Smooth muscle cell of the brain vasculature (primary cell): ENCODE measurements at regions not wholly inside any gene's neighbourhood (a gene's known extent, or its start where the extent isn't known, plus 50 kb on each side); places are given as distances from the start of the nearest gene placed in this dataset.

Experiments used
- DNase-seq: peaks from one replicate; pipeline ENCODE4 v3.0.0-alpha.2; 2012; ENCODE audit warnings: low read depth, low spot score

DNA sequence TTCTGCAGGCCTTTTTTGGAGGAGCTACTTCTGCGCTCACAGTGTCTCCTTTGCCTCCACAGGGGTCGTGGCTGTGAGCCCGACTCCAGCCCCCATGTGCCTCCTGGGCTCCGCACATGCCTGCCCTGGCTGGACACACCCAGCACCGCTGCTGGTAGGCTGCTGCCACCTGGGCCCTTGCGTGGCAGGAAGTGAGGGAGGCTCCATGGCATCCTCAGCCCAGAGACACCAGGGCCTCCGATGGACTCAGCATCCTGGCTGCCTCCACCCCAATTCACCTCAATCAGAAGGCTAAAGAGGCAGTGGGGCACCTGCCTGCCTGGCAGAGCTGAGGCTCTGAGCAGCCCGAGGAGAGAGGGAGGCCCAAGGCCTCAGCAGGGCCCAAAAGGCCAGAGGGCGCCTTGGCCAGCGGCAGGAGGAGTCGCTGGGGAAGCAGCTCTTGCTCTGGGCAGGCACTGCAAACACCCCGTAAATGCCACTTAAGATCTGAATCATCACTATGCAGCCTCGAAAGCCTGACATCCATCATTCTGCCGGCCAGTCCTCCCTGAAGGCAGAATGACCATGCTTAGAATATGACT, 68.3 kb upstream of the OTOS start:
- DNase-seq: no peak

- DNase-seq: no peak
These were observed 69.0 kb upstream of the OTOS start for GRCh38 chr2:240209493-240209892.

- DNase-seq: no peak
These were observed 69.9 kb upstream of the OTOS start for GRCh38 chr2:240210198-240210965.

DNA sequence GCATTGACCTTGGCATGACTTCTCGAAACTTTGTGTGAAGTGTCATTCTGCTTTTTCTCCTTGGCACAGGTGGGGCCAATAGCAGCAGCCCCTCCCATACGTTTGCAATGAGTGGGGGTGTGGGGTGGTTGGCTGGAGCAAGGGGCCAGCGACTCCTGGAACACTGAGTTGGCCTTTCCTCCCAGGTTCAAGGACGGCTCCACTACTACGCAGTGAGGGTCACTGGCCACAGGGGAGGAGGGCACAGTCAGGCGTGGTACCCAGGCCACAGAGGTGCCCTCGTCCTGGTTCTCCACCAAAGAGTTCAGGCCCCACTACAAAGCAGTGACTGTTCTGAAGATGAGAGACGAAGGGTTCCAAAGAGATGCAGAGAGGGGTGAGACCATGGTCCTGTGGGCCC, 70.6 kb upstream of the OTOS start:
- no peak for DNase-seq

- no peak for DNase-seq
These were observed 71.4 kb upstream of the OTOS start for GRCh38 chr2:240211598-240212424.

DNA sequence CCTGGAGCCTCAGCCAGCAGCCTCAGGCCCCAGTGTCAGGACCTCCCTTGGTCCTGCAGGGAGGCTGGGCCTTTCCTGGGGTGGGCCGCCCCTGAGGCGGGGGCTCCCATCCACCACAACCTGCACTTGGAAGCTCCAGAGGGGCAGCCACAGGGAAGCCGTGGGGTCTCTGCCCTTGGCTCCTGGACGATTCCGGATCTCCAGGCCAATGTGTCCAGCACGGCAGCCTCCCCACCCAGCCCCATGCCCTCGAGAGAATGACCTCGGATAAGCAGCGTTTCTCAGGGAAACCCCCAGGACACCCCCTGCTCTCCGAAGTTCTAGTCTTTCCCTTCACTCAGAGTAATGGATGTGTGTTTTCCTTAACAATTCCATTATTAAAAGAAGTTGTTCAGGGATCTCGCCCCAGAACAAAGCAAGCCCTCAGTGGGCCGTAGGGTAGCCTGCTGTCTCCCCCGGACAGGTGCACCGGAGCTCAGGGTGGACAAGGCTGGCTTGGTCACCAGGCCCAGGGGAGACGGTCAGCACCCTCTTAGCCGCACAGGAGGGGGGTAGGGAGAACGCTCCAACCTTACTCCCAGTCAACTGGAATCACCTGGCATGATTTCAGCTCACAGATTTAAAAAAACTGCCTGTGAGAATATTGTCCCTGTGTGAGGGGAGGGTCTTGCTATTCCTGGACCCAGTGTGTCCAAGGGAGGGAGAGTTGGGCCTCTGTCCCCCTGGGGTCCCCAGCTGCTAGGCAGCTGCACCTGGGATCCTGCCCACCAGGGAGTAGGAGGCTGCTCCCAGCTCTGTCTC, 72.2 kb upstream of the OTOS start:
- DNase-seq: no peak

DNA sequence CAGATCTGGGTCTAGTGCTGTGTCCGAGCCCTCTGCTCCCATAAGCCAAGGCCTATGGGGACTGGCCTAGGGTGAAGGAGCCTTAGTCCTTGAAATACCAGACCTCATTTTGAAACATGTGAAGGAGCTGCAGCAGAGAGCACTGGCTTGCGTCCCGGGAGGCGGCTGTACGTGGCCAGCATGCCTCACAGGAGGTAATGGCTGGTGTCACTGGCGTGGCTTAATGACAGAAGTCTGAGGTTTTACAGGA, 72.7 kb upstream of the OTOS start:
- no peak for DNase-seq

DNA sequence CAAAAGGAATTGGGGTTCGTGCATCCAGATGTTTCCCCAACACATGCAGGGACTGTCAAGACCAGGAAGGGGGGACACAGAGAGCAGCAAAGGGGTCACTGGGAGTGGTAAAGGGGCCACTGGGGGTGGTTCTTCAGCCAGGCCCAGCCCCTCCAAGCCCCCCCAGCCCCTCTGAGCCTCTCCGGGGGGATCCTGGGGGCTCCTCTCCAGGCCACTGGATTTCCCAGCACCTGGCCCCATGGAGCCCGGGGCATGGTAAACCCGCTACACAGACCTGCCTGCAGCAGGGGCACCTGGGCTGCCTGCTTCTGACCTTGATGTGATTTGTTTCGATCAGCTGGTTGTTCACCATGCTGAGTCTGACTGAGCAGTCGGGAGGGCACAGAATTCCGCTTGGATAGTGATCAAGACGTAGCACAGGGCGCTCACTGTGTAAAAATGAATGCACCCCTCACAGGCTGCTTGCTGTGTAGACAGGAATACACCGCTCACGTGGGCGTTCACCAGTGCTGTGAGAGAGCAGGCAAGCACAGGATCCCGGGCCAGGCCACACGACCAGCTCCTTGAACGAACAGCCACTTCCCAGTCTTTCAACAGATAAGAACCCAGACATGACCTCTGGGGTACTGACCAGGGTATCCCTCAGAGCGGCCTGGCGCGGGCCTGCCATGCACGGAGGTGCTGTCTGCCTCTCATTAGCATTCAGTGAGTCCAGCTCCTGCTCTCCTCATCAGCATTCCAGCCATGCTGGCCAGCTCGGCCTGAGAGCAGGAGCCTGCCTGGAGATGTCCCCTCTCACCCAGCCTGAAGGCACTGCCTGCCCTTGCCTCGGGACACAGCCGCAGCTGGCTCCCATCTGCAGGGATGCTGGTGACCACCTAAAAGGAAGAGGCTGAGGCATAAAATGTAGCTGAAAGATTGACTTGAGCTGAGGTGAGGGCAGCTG, 73.3 kb upstream of the OTOS start:
- no peak for DNase-seq

- no peak for DNase-seq
These were observed 74.6 kb upstream of the OTOS start for GRCh38 chr2:240214790-240215675.

DNA sequence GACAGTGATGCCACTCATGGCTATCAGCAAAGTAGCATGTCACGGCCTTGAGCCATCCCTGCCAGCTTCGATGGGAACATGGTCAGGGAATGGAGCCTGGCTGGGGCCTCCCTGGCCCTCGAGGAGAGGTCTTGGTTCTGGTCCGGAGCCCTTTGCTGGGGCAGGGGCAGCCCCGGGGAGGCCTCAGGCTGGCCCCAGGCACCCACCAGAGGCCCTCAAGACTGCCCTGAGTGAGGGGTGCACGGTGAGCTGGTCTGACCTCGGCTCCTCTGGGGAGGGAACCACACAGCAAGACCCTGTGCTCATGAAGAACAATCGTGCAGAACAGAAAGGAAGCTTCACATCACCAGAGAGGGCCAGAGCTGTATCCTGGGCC, 75.2 kb upstream of the OTOS start:
- DNase-seq: no peak

DNA sequence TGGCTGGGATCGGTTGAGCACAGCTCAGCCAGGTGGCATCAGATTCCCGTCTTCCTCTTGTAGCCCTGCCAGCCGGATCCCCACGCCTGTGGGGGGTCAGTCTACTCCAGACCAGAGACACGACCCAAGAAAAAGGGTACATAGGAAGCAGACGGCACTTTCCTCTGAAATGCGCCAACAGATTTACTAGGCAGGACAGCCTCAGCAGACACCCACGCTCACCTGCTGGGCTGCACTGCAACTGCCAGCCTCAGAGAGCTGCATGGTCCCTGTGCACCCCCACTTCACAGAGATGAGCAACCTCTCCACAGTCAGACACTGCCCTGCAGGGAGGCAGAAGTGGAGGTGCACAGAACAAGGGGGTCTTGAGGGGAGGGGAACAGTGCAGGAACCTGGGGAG, 75.7 kb upstream of the OTOS start:
- no peak for DNase-seq

DNA sequence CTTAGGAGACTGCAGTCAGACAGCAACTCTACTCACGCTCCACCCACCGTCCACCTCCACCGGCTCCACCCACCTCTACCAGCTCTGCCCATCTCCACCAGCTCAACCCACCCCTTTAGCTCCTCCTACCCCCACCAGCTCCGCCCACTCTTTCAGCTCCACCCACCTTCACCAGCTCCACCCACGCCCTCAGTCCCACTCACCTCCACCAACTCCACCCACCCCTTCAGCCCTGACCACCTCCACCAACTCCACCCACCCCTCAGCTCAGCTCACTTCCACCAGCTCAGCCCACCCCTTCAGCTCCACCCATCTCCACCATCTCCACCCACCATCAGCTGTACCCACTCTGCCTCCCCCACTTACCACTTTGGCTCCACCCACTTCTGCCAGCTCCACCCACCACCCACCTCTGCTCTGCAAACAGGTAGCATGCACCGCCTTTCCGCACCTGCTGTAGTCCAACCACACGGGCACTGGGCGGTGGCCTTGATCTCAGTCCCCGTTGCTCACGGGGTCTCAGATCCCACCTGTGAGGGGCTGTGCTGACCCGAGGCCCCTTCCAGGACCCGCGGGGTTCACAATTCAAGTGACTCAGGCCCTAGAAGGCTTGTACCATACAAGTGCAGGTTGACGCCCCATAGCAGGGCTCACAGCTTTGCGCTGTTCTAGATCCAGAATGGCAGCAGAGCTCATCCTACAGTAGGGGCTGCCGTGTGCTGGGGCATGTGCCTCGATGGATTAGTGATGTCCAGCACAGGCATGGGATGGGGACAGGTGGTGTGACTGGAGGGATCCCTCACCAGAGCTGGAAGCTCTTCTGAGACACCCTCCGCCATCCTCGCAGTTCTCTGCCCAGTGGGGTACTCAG, 77.2 kb upstream of the OTOS start:
- DNase-seq: no peak

DNA sequence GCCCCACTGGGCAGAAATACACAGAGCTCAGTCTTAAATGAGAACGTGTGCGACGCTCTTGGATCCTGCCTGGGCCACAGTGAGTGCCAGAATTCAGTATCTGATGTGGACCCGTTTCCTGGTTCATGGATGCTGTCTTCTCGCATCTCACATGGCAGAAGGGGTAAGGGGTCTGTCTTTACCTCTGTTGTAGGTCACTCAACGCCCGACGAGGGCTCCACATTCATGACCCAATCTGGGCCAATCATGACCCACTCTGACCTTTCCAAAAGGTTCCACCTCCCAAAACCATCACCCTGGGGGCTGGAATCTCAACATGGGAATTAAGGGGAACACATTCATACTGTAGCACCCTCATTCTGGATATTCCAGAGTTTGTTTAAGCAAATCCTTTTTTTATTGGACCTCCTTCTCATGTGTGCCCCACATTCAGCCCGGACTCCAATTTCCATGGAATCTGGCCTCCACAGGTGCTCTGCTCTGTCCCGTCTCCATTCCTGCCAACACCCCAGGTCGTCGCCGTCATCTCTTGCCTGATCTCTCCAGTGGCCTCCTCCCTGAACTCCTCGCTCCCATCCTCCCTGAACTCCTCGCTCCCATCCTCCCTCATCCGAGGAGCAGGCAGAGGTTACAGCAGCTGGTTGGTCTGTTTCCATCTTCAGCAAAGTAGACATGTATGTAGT, 78.9 kb upstream of the OTOS start:
- no peak for DNase-seq

GRCh38 chr2:240220371-240220770, 79.9 kb upstream of the OTOS start:
- no peak for DNase-seq

GRCh38 chr2:240223631-240224030, 83.2 kb upstream of the OTOS start:
- no peak for DNase-seq

DNA sequence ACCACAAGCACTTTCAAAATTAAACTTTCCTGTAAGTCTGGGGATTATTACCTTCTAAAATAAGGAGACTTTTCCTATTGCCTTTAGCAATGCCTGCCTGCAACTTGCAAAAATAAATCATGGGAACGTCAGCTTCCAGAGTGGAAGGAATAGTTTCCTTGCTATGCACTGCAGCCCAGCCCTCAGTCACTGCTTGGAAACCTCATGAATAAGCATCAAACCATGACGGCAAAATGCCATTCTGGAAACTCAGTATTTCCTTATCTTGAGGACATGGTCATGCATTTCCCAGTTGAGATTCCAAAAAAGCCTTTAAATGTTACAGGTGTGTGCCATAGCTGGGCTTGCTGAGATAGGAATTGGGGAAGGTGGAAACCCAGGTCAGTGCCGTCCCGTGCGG, 84.2 kb upstream of the OTOS start:
- no peak for DNase-seq

- no peak for DNase-seq
These were observed 84.7 kb upstream of the OTOS start for GRCh38 chr2:240225131-240225530.

DNA sequence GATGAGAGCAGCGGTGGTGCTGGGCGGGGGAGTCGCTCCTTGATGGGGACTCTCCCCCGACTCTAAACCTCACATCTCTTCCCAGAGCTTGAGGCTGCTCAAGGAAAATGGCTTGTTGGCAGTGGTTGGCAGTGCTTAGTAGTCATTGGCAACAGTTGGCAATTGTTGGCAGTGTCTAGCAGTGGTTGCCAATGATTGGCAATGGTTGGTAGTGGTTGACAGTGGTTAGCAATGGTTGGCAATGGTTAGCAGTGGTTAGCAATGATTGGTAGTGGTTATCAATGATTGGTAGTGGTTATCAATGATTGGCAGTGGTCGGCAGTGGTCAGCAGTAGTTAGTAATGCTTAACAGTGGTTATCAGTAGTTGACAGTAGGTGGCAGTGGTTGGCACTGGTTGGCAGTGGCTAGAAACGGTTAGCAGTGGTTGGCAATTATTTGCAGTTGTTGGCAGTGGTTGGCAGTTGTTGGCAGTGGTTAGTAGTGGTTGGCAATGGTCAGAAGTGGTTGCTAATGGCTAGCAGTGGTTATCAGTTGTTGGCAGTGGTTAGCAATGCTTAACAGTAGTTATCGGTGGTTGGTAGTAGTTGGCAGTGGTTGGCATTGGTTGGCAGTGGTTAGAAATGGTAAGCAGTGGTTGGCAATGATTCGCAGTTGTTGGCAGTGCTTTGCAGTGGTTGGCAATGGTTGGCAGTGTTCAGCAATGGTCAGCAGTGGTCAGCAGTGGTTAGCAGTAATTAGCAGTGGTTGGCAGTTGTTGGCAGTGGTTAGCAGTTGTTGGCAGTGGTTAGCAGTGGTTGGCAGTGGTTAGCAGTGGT, 85.4 kb upstream of the OTOS start:
- DNase-seq: no peak
